SK-N-SH (cell line): ENCODE measurements at regions not wholly inside any gene's neighbourhood (a gene's known extent, or its start where the extent isn't known, plus 50 kb on each side); places are given as distances from the start of the nearest gene placed in this dataset.

Experiments used
- CHD2 ChIP-seq: fragments of 150-350 bp; IDR thresholded peaks from 2 replicates; pipeline ENCODE4 v1.6.1; 2018; ENCODE audit warnings: low read length; ENCODE audit not compliant: partially characterized antibody
- YY1 ChIP-seq: IDR thresholded peaks from 2 replicates; pipeline ENCODE4 v1.4.0; 2012; ENCODE audit warnings: low read depth, mild to moderate bottlenecking
- TF ChIP-seq, protein P1 (sequence below): fragments of 200-600 bp; sonication (generic); IDR thresholded peaks from 2 replicates; pipeline ENCODE4 v1.6.1; 2017; ENCODE audit warnings: antibody characterized with exemption, mild to moderate bottlenecking, moderate library complexity
- TF ChIP-seq, protein P2 (sequence below): IDR thresholded peaks from 2 replicates; pipeline ENCODE4; 2012

DNA sequence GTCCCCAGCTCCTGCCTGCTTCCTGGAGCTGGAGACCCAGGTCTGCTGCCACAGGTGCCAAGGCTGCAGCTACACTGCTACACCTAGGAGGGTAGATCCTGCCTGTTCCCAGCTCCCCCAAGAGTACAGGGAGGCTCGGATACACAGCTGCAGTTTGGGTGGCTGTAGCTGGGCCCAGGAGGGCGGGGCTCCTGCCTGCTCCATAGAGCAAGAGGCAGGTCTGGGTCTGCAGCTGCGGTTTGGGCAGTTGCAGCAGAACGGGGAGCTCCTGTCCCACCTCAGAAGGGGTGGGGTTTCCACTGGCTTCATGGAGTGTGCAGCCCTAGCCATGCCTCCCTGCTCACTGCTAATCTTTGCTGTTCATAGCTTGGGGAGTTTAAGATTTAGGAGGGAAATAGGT is 199.0 kb downstream of the NUFIP1 start:
- TF ChIP-seq, protein P1, sequence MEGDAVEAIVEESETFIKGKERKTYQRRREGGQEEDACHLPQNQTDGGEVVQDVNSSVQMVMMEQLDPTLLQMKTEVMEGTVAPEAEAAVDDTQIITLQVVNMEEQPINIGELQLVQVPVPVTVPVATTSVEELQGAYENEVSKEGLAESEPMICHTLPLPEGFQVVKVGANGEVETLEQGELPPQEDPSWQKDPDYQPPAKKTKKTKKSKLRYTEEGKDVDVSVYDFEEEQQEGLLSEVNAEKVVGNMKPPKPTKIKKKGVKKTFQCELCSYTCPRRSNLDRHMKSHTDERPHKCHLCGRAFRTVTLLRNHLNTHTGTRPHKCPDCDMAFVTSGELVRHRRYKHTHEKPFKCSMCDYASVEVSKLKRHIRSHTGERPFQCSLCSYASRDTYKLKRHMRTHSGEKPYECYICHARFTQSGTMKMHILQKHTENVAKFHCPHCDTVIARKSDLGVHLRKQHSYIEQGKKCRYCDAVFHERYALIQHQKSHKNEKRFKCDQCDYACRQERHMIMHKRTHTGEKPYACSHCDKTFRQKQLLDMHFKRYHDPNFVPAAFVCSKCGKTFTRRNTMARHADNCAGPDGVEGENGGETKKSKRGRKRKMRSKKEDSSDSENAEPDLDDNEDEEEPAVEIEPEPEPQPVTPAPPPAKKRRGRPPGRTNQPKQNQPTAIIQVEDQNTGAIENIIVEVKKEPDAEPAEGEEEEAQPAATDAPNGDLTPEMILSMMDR: no peak
- TF ChIP-seq, protein P2, sequence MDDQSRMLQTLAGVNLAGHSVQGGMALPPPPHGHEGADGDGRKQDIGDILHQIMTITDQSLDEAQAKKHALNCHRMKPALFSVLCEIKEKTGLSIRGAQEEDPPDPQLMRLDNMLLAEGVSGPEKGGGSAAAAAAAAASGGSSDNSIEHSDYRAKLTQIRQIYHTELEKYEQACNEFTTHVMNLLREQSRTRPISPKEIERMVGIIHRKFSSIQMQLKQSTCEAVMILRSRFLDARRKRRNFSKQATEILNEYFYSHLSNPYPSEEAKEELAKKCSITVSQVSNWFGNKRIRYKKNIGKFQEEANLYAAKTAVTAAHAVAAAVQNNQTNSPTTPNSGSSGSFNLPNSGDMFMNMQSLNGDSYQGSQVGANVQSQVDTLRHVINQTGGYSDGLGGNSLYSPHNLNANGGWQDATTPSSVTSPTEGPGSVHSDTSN: no peak
- TF ChIP-seq CHD2 (no peak), YY1 (no peak)
